NCI-H510A (cell line): ENCODE measurements at regions not wholly inside any gene's neighbourhood (a gene's known extent, or its start where the extent isn't known, plus 50 kb on each side); places are given as distances from the start of the nearest gene placed in this dataset.

Source experiments
- DNase-seq: peaks from one replicate; lab custom pipeline; 2025; lab: John Stamatoyannopoulos, UW

- DNase-seq: no peak
These were observed 2128.7 kb upstream of the C9orf72 start for GRCh38 chr9:29701971-29702370.

GRCh38 chr9:29714860-29715259 lies 2141.6 kb upstream of the C9orf72 start:
- no peak for DNase-seq

GRCh38 chr9:29717631-29718030 lies 2144.3 kb upstream of the C9orf72 start:
- no peak for DNase-seq

- DNase-seq: no peak
These were observed 2156.9 kb upstream of the C9orf72 start for GRCh38 chr9:29730163-29730562.

GRCh38 chr9:29740518-29740917 lies 2167.2 kb upstream of the C9orf72 start:
- no peak for DNase-seq

GRCh38 chr9:29741169-29741568 lies 2167.9 kb upstream of the C9orf72 start:
- no peak for DNase-seq

GRCh38 chr9:29750062-29750461 lies 2176.8 kb upstream of the C9orf72 start:
- no peak for DNase-seq

GRCh38 chr9:29751226-29751625 lies 2177.9 kb upstream of the C9orf72 start:
- DNase-seq: no peak

- DNase-seq: no peak
These were observed 2180.4 kb upstream of the C9orf72 start for GRCh38 chr9:29753638-29754037.

GRCh38 chr9:29769019-29769418 lies 2195.7 kb upstream of the C9orf72 start:
- DNase-seq: no peak

- no peak for DNase-seq
These were observed 2200.4 kb upstream of the C9orf72 start for GRCh38 chr9:29773676-29774075.

- no peak for DNase-seq
These were observed 2202.2 kb upstream of the C9orf72 start for GRCh38 chr9:29775491-29775890.

- no peak for DNase-seq
These were observed 2205.1 kb upstream of the C9orf72 start for GRCh38 chr9:29778281-29778849.

- DNase-seq: no peak
These were observed 2220.7 kb upstream of the C9orf72 start for GRCh38 chr9:29793970-29794369.

GRCh38 chr9:29796291-29796952 lies 2223.1 kb upstream of the C9orf72 start:
- no peak for DNase-seq

GRCh38 chr9:29798599-29798998 lies 2225.3 kb upstream of the C9orf72 start:
- DNase-seq: no peak

- no peak for DNase-seq
These were observed 2225.9 kb upstream of the C9orf72 start for GRCh38 chr9:29799227-29799626.

GRCh38 chr9:29800821-29801220 lies 2227.5 kb upstream of the C9orf72 start:
- DNase-seq: no peak

GRCh38 chr9:29802454-29802853 lies 2229.2 kb upstream of the C9orf72 start:
- no peak for DNase-seq

- no peak for DNase-seq
These were observed 2233.8 kb upstream of the C9orf72 start for GRCh38 chr9:29806937-29807618.

- DNase-seq: no peak
These were observed 2243.8 kb upstream of the C9orf72 start for GRCh38 chr9:29816954-29817703.

GRCh38 chr9:29822458-29822857 lies 2249.2 kb upstream of the C9orf72 start:
- DNase-seq: no peak

- no peak for DNase-seq
These were observed 2253.1 kb upstream of the C9orf72 start for GRCh38 chr9:29826421-29826820.
